Muscle of back (tissue), 3 donors: ENCODE measurements at regions not wholly inside any gene's neighbourhood (a gene's known extent, or its start where the extent isn't known, plus 50 kb on each side); places are given as distances from the start of the nearest gene placed in this dataset.
"Not testable (repeated sequence)": the region's sequence is repeated elsewhere in the genome, so short reads cannot be mapped to it uniquely, and the experiment has no call there.

ENCODE experiments used
- DNase-seq, 3 donors: peaks; one replicate each; pipeline versions ENCODE4 v3.0.0 to v3.0.0-alpha.2; 2013

- DNase-seq: no peak
These were observed 91.9 kb downstream of the FCRL5 start for GRCh38 chr1:157460381-157460780.

- DNase-seq: no peak
These were observed 95.0 kb downstream of the FCRL5 start for GRCh38 chr1:157457279-157457678.

- no peak for DNase-seq
These were observed 97.0 kb downstream of the FCRL5 start for GRCh38 chr1:157455318-157455717.

- no peak for DNase-seq
These were observed 102.2 kb downstream of the FCRL5 start for GRCh38 chr1:157450106-157450505.

GRCh38 chr1:157448636-157449035 is 103.7 kb downstream of the FCRL5 start:
- DNase-seq: no peak

- DNase-seq: not testable (repeated sequence)
These were observed 106.0 kb downstream of the FCRL5 start for GRCh38 chr1:157446356-157446755.

- not testable (repeated sequence) for DNase-seq
These were observed 106.6 kb downstream of the FCRL5 start for GRCh38 chr1:157445616-157446140.

- no peak for DNase-seq
These were observed 110.2 kb downstream of the FCRL5 start for GRCh38 chr1:157442065-157442464.

- peak in 1 of 3 donors; percentile 16 for DNase-seq
These were observed 112.9 kb downstream of the FCRL5 start for GRCh38 chr1:157439302-157439954.

- peak in 1 of 3 donors; percentile 15 for DNase-seq
These were observed 113.7 kb downstream of the FCRL5 start for GRCh38 chr1:157438613-157439012.

- peak in 1 of 3 donors; percentile 10 for DNase-seq
These were observed 114.2 kb downstream of the FCRL5 start for GRCh38 chr1:157438146-157438545.

GRCh38 chr1:157437296-157437695 is 115.0 kb downstream of the FCRL5 start:
- no peak for DNase-seq

GRCh38 chr1:157431751-157432150 is 120.6 kb downstream of the FCRL5 start:
- no peak for DNase-seq

GRCh38 chr1:157429601-157430240 is 122.6 kb downstream of the FCRL5 start:
- no peak for DNase-seq

GRCh38 chr1:157423764-157424163 is 128.6 kb downstream of the FCRL5 start:
- not testable (repeated sequence) for DNase-seq

- DNase-seq: no peak
These were observed 132.3 kb downstream of the FCRL5 start for GRCh38 chr1:157419845-157420542.

GRCh38 chr1:157418659-157419058 is 133.7 kb downstream of the FCRL5 start:
- no peak for DNase-seq

- DNase-seq: no peak
These were observed 134.1 kb downstream of the FCRL5 start for GRCh38 chr1:157418231-157418630.

- DNase-seq: no peak
These were observed 136.7 kb downstream of the FCRL5 start for GRCh38 chr1:157415661-157416060.

- no peak for DNase-seq
These were observed 140.0 kb downstream of the FCRL5 start for GRCh38 chr1:157412308-157412707.

- DNase-seq: no peak
These were observed 140.5 kb downstream of the FCRL5 start for GRCh38 chr1:157411769-157412168.

- DNase-seq: no peak
These were observed 141.3 kb downstream of the FCRL5 start for GRCh38 chr1:157411064-157411463.

- DNase-seq: no peak
These were observed 141.9 kb downstream of the FCRL5 start for GRCh38 chr1:157410457-157410856.
